Parathyroid adenoma (tissue), 2 donors: ENCODE measurements at regions not wholly inside any gene's neighbourhood (a gene's known extent, or its start where the extent isn't known, plus 50 kb on each side); places are given as distances from the start of the nearest gene placed in this dataset.
"Not testable (repeated sequence)": the region's sequence is repeated elsewhere in the genome, so short reads cannot be mapped to it uniquely, and the experiment has no call there.

Experiments
- H2AFZ ChIP-seq: fragments of 300-600 bp; sonication (generic); one replicate; pipeline ENCODE4 v1.7.0; 2017; ENCODE audit warnings: antibody characterized with exemption, mild to moderate bottlenecking
- H3K27ac ChIP-seq: fragments of 300-600 bp; sonication (generic); one replicate; pipeline ENCODE4 v1.7.0; 2017
- H3K27me3 ChIP-seq: fragments of 300-600 bp; sonication (generic); one replicate; pipeline ENCODE4 v1.7.0; 2017; ENCODE audit warnings: low read length; ENCODE audit not compliant: control insufficient read depth, insufficient read depth
- H3K36me3 ChIP-seq: fragments of 300-600 bp; sonication (generic); one replicate; pipeline ENCODE4 v1.7.0; 2017; ENCODE audit warnings: low read length; ENCODE audit not compliant: control insufficient read depth, insufficient read depth
- H3K4me1 ChIP-seq: fragments of 300-600 bp; sonication (generic); one replicate; pipeline ENCODE4 v1.7.0; 2017; ENCODE audit warnings: control low read depth
- H3K4me2 ChIP-seq: fragments of 300-600 bp; sonication (generic); one replicate; pipeline ENCODE4 v1.7.0; 2017; ENCODE audit warnings: low read length
- H3K4me3 ChIP-seq: fragments of 300-600 bp; sonication (generic); one replicate; pipeline ENCODE4 v1.7.0; 2017; ENCODE audit warnings: low read depth, low read length
- H3K79me2 ChIP-seq: fragments of 300-600 bp; sonication (generic); one replicate; pipeline ENCODE4 v1.7.0; 2017; ENCODE audit warnings: control low read depth
- H3K9ac ChIP-seq: fragments of 300-600 bp; sonication (generic); one replicate; pipeline ENCODE4 v1.7.0; 2017; ENCODE audit warnings: mild to moderate bottlenecking
- H3K9me3 ChIP-seq: fragments of 300-600 bp; sonication (generic); one replicate; pipeline ENCODE4 v1.7.0; 2017; ENCODE audit warnings: low read length; ENCODE audit not compliant: control insufficient read depth
- TF ChIP-seq, protein P1 (sequence below): fragments of 300-600 bp; sonication (generic); IDR thresholded peaks from one replicate; pipeline ENCODE4 v1.7.0; 2017; ENCODE audit warnings: antibody characterized with exemption, mild to moderate bottlenecking
- donor health status: primary hyperparathyroidism.

DNA sequence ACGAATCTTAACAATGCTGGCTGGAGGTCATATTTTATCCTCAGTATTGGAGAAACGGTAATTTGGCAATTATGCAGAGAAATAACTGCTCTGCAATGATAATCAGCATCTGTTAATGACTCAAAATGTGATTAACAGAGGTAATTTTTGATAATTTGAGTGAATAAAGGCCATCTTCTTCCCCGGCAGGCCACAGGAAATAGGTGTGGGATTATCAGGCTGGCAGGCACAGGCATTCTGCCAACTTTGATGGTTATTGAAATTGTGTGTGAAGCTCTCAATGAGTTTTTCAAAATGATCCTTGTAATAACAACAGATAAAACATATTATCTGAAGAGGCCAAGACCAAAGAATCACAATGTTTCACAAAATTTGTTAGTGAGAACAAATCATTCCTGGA lies 309.0 kb downstream of the PTGER3 start:
- H3K4me1 ChIP-seq = no peaks in the 10 kb centered on the region
- H3K4me3 ChIP-seq = no peak overlapping the region
- no peaks in the 10 kb centered on the region for H3K9me3 ChIP-seq
- no peak overlapping the region for H3K4me2 ChIP-seq
- TF ChIP-seq, protein P1, sequence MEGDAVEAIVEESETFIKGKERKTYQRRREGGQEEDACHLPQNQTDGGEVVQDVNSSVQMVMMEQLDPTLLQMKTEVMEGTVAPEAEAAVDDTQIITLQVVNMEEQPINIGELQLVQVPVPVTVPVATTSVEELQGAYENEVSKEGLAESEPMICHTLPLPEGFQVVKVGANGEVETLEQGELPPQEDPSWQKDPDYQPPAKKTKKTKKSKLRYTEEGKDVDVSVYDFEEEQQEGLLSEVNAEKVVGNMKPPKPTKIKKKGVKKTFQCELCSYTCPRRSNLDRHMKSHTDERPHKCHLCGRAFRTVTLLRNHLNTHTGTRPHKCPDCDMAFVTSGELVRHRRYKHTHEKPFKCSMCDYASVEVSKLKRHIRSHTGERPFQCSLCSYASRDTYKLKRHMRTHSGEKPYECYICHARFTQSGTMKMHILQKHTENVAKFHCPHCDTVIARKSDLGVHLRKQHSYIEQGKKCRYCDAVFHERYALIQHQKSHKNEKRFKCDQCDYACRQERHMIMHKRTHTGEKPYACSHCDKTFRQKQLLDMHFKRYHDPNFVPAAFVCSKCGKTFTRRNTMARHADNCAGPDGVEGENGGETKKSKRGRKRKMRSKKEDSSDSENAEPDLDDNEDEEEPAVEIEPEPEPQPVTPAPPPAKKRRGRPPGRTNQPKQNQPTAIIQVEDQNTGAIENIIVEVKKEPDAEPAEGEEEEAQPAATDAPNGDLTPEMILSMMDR = no peak
- H3K79me2 ChIP-seq = no peaks in the 10 kb centered on the region
- H2AFZ ChIP-seq = no peak overlapping the region
- no peaks in the 10 kb centered on the region for H3K27me3 ChIP-seq
- H3K27ac ChIP-seq = no peak overlapping the region
- H3K36me3 ChIP-seq = no peaks in the 10 kb centered on the region
- H3K9ac ChIP-seq = no peak overlapping the region

DNA sequence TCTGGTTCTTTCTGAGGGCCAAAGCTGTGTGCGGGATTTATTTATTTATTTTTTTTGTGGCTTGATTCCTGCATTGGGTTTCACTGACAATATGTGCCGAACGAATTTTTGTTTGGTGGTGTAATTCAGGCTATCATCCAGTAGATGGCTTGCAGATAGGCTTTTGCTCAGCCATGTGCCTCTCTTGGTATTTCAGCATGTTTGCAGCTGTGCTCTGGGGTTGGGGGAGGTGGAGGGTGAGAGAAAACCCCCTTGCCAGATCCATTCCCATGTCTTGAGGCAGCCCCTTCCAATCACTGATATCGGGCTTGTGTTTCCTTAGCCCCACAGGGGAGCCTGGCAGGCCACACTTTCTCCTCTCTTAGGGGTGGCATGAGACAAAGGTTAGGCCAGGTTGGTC lies 302.4 kb downstream of the PTGER3 start:
- Histone ChIP-seq H3K9ac (no peak overlapping the region), H3K4me1 (no peaks in the 10 kb centered on the region), H3K27ac (no peak overlapping the region), H3K4me3 (no peak overlapping the region), H2AFZ (no peak overlapping the region), H3K27me3 (no peaks in the 10 kb centered on the region), H3K79me2 (no peaks in the 10 kb centered on the region), H3K9me3 (no peaks in the 10 kb centered on the region), H3K36me3 (no peaks in the 10 kb centered on the region), H3K4me2 (no peak overlapping the region)
- TF ChIP-seq, protein P1 = peak; percentile 21

DNA sequence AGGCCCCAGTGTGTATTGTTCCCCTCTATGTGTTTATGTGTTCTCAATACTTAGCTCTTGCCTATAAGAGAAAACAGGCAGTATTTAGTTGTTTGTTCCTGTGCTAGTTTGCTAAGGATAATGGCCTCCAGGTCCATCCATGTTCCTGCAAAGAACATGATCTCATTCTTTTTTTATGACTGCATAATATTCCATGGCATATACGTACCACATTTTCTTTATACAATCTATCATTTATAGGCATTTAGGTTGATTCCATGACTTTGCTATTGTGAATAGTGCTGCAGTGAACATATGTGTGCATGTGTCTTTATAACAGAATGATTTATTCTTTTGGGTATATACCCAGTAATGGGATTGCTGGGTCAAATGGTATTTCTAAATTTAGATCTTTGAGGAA lies 301.6 kb downstream of the PTGER3 start:
- not testable (repeated sequence) for H3K27me3 ChIP-seq, H3K4me3 ChIP-seq, H3K36me3 ChIP-seq, H2AFZ ChIP-seq, H3K9ac ChIP-seq, H3K4me1 ChIP-seq, H3K79me2 ChIP-seq, H3K9me3 ChIP-seq, H3K4me2 ChIP-seq, H3K27ac ChIP-seq

DNA sequence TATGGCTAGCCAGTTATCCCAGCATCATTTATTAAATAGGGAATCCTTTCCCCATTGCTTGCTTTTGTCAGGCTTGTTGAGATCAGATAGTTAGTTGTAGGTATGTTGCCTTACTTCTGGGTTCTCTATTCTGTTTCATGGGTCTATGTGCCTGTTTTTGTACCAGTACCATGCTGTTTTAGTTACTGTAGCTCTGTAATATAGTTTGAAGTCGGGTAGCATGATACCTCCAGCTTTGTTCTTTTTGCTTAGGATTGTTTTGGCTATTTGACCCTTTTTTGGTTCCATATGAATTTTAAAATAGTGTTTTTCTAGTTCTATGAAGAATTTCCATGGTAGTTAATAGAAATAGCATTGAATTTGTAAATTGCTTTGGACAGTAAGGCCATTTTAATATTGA lies 300.5 kb downstream of the PTGER3 start:
- H3K9ac ChIP-seq, H3K4me2 ChIP-seq, H3K27ac ChIP-seq, H3K79me2 ChIP-seq, H3K9me3 ChIP-seq, H3K36me3 ChIP-seq, H3K27me3 ChIP-seq, H3K4me3 ChIP-seq, H2AFZ ChIP-seq, H3K4me1 ChIP-seq: not testable (repeated sequence)

DNA sequence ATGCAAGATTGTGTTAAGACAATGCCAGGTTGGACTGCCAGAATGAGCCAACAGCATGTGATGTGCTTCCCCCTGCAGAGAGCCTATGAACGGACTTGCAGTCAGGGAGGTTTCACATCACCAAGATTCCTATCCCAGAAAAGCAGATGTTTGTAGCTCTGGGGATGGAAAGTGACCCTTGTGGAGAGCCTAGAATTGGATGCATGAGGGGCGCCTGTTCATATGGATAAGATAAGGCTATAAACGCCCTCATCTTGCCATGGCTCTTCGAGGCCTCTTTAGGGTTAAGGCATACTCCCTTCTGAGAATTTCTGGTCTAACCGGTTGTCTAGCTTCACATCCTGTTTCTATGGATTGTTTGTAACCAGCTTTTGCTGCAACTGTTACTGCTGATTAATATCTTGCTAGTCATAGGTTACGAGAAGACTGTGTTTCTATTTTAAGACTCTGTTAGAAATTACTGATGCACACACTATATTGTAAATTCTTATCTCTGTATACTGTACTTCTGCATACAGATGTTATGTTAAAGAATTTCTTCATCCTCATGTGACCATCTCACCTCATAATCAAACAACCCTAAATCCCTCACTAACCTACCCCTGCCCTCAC lies 295.8 kb downstream of the PTGER3 start:
- not testable (repeated sequence) for H3K9me3 ChIP-seq, H3K27me3 ChIP-seq, H3K79me2 ChIP-seq, H3K4me3 ChIP-seq, H2AFZ ChIP-seq, H3K36me3 ChIP-seq, H3K9ac ChIP-seq, H3K4me1 ChIP-seq
- Histone ChIP-seq H3K4me2 (peak overlapping the region; percentile 24), H3K27ac (peak overlapping the region; percentile 24)

DNA sequence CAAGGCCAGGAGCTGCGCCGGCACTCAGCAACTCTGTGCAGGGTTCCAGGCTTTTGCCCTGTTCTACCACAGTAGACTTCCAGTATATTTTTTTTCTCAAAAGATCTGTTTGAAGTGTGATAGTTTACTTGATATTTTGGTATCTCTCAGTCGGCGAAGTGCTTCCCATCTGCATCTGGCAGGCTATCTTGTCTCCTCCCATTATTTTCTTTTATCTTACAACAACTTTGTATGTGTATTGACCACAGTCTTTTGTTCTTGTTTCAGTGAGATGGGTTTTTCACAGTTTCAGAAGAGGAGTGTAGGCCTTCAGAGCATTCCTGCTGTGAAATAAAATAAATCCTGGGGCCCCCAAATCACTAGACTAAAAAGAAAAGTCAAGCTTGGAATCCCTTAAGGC lies 292.9 kb downstream of the PTGER3 start:
- Histone ChIP-seq H3K9ac (no peak overlapping the region), H2AFZ (no peak overlapping the region), H3K4me2 (no peak overlapping the region), H3K9me3 (no peaks in the 10 kb centered on the region), H3K4me3 (no peak overlapping the region), H3K4me1 (no peaks in the 10 kb centered on the region), H3K27ac (no peak overlapping the region), H3K27me3 (no peaks in the 10 kb centered on the region), H3K79me2 (no peaks in the 10 kb centered on the region), H3K36me3 (no peaks in the 10 kb centered on the region)
- TF ChIP-seq, protein P1 = no peak
